ENCODE measurements at regions not wholly inside any gene's neighbourhood (a gene's known extent, or its start where the extent isn't known, plus 50 kb on each side); places are given as distances from the start of the nearest gene placed in this dataset.
A peak's percentile ranks its signal among the peaks of the same experiment; 100 is the strongest.

- Mint-ChIP-seq H3K4me3 (ENCODE audit: unreplicated experiment) (no peak overlapping the region), H3K4me1 (ENCODE audit: low read depth, unreplicated experiment) (no peaks in the 10 kb centered on the region), H3K27ac (ENCODE audit: unreplicated experiment) (no peak overlapping the region), H3K36me3 (ENCODE audit: unreplicated experiment) (no peaks in the 10 kb centered on the region), H3K9me3 (ENCODE audit: unreplicated experiment) (no peaks in the 10 kb centered on the region), H3K27me3 (ENCODE audit: unreplicated experiment) (no peaks in the 10 kb centered on the region)
- no peak for TF ChIP-seq CTCF (IDR thresholded peaks at IDR 0.05; ENCODE audit: partially characterized antibody, unreplicated experiment)
- DNase-seq: no peak
Observed at GRCh38 chr5:92330365-92330764, 947.2 kb upstream of the ARRDC3 start.

- Mint-ChIP-seq H3K4me3 (ENCODE audit: unreplicated experiment) (no peak overlapping the region), H3K9me3 (ENCODE audit: unreplicated experiment) (no peaks in the 10 kb centered on the region), H3K27me3 (ENCODE audit: unreplicated experiment) (no peaks in the 10 kb centered on the region), H3K27ac (ENCODE audit: unreplicated experiment) (no peak overlapping the region), H3K4me1 (ENCODE audit: low read depth, unreplicated experiment) (no peaks in the 10 kb centered on the region), H3K36me3 (ENCODE audit: unreplicated experiment) (no peaks in the 10 kb centered on the region)
- DNase-seq: no peak
- TF ChIP-seq CTCF (IDR thresholded peaks at IDR 0.05; ENCODE audit: partially characterized antibody, unreplicated experiment): no peak
Observed at GRCh38 chr5:92329759-92330158, 946.6 kb upstream of the ARRDC3 start.

GRCh38 chr5:92328584-92329259 is 945.6 kb upstream of the ARRDC3 start:
- no peak overlapping the region for H3K4me3 Mint-ChIP-seq (ENCODE audit: unreplicated experiment)
- H3K4me1 Mint-ChIP-seq (ENCODE audit: low read depth, unreplicated experiment): no peaks in the 10 kb centered on the region
- no peak overlapping the region for H3K27ac Mint-ChIP-seq (ENCODE audit: unreplicated experiment)
- DNase-seq: no peak
- no peaks in the 10 kb centered on the region for H3K27me3 Mint-ChIP-seq (ENCODE audit: unreplicated experiment)
- TF ChIP-seq CTCF (IDR thresholded peaks at IDR 0.05; ENCODE audit: partially characterized antibody, unreplicated experiment): no peak
- H3K9me3 Mint-ChIP-seq (ENCODE audit: unreplicated experiment): no peaks in the 10 kb centered on the region
- no peaks in the 10 kb centered on the region for H3K36me3 Mint-ChIP-seq (ENCODE audit: unreplicated experiment)

GRCh38 chr5:92320446-92320845 is 937.3 kb upstream of the ARRDC3 start:
- no peak for TF ChIP-seq CTCF (IDR thresholded peaks at IDR 0.05; ENCODE audit: partially characterized antibody, unreplicated experiment)
- no peaks in the 10 kb centered on the region for H3K27me3 Mint-ChIP-seq (ENCODE audit: unreplicated experiment)

GRCh38 chr5:92313385-92313784 is 930.3 kb upstream of the ARRDC3 start:
- Mint-ChIP-seq H3K4me3 (ENCODE audit: unreplicated experiment) (no peak overlapping the region), H3K27me3 (ENCODE audit: unreplicated experiment) (no peaks in the 10 kb centered on the region), H3K36me3 (ENCODE audit: unreplicated experiment) (no peaks in the 10 kb centered on the region), H3K27ac (ENCODE audit: unreplicated experiment) (no peak overlapping the region), H3K4me1 (ENCODE audit: low read depth, unreplicated experiment) (peaks cover 6% of the 10 kb centered on the region), H3K9me3 (ENCODE audit: unreplicated experiment) (no peaks in the 10 kb centered on the region)
- DNase-seq: no peak
- TF ChIP-seq CTCF (IDR thresholded peaks at IDR 0.05; ENCODE audit: partially characterized antibody, unreplicated experiment): peak; percentile 31

More at GRCh38 chr5:92320446-92320845, 937.3 kb upstream of the ARRDC3 start:
- Mint-ChIP-seq H3K27ac (ENCODE audit: unreplicated experiment) (no peak overlapping the region), H3K36me3 (ENCODE audit: unreplicated experiment) (peaks cover 4% of the 10 kb centered on the region), H3K9me3 (ENCODE audit: unreplicated experiment) (no peaks in the 10 kb centered on the region), H3K4me3 (ENCODE audit: unreplicated experiment) (no peak overlapping the region), H3K4me1 (ENCODE audit: low read depth, unreplicated experiment) (no peaks in the 10 kb centered on the region)
- no peak for DNase-seq

Measured in glutamatergic neuron (in vitro differentiated cells).